Prostate gland (tissue), 2 donors: ENCODE measurements at regions not wholly inside any gene's neighbourhood (a gene's known extent, or its start where the extent isn't known, plus 50 kb on each side); places are given as distances from the start of the nearest gene placed in this dataset.

Source experiments
- CTCF ChIP-seq, 4 experiments: fragments of 200-600 bp in 2 of 4; fragments of 450-650 bp in 2 of 4; sonication (generic) in 2 of 4; IDR thresholded peaks; 1 replicate in 3 of 4; 2 replicates in 1 of 4; pipeline ENCODE4 v1.5.1; 2016 to 2019; ENCODE audit warnings: antibody characterized with exemption in 4 of 4, mild to moderate bottlenecking in 2 of 4, moderate library complexity in 2 of 4
- POLR2A ChIP-seq: fragments of 450-650 bp; IDR thresholded peaks from one replicate; pipeline ENCODE4 v1.6.1; 2016; ENCODE audit warnings: antibody characterized with exemption, mild to moderate bottlenecking
- POLR2AphosphoS5 ChIP-seq: sonication (generic); formaldehyde crosslinking; IDR thresholded peaks from one replicate; pipeline ENCODE4 v1.6.1; 2017; ENCODE audit warnings: antibody characterized with exemption

- no peak for TF ChIP-seq POLR2A
- no peak for TF ChIP-seq CTCF (IDR thresholded peaks at IDR 0.05)
- TF ChIP-seq POLR2AphosphoS5: no peak
Measured at GRCh38 chr6:120282005-120282404, 932.4 kb upstream of the MAN1A1 start.
